ENCODE measurements at regions not wholly inside any gene's neighbourhood (a gene's known extent, or its start where the extent isn't known, plus 50 kb on each side); places are given as distances from the start of the nearest gene placed in this dataset.

GRCh38 chr7:124575176-124575575 is 190.4 kb downstream of the GPR37 start:
- Histone ChIP-seq H3K27ac (ENCODE audit: low read depth) (no peak overlapping the region), H4K20me1 (replicated peaks; ENCODE audit: insufficient read depth) (no peaks in the 10 kb centered on the region), H3K9me2 (ENCODE audit: insufficient read depth) (no peaks in the 10 kb centered on the region), H3K79me2 (replicated peaks; ENCODE audit: insufficient read depth) (no peaks in the 10 kb centered on the region), H3K4me3 (no peak overlapping the region), H3K27me3 (ENCODE audit: insufficient read depth) (no peaks in the 10 kb centered on the region), H3K4me2 (no peak overlapping the region), H3K36me3 (ENCODE audit: insufficient read depth) (no peaks in the 10 kb centered on the region), H2AFZ (no peak overlapping the region), H3K4me1 (ENCODE audit: insufficient read depth) (no peaks in the 10 kb centered on the region), H3F3A (replicated peaks; ENCODE audit: low read depth) (no peaks in the 10 kb centered on the region)
- Mint-ChIP-seq H3K4me1 (no peaks in the 10 kb centered on the region), H3K27me3 (ENCODE audit: insufficient read depth, low read depth, poor library complexity) (no peaks in the 10 kb centered on the region), H3K4me3 (no peak overlapping the region), H3K27ac (no peak overlapping the region), H3K36me3 (ENCODE audit: low read depth) (no peaks in the 10 kb centered on the region), H3K9me3 (no peaks in the 10 kb centered on the region)
- ATAC-seq (no peak), DNase-seq (ENCODE audit: low spot score) (no peak)
- TF ChIP-seq EZH2phosphoT487 (IDR thresholded peaks at IDR 0.05; ENCODE audit: unreplicated experiment) (no peak), EZH2 (IDR thresholded peaks at IDR 0.05; ENCODE audit: low read depth, unreplicated experiment) (no peak), ZNF331 (CRISPR knock-in tag; IDR thresholded peaks at IDR 0.05; ENCODE audit: low read depth) (no peak), STAT1 (IDR thresholded peaks at IDR 0.05; ENCODE audit: unreplicated experiment) (no peak), CTCF (conservative IDR thresholded peaks at IDR 0.05; ENCODE audit: low read depth in 2 of 2) (no peak), POLR2AphosphoS5 (IDR thresholded peaks at IDR 0.05; ENCODE audit: low read depth) (no peak), REST (IDR thresholded peaks at IDR 0.05; ENCODE audit: unreplicated experiment) (no peak), CREB1 (CRISPR knock-in tag; IDR thresholded peaks at IDR 0.05; ENCODE audit: low read depth) (no peak), NANOG (IDR thresholded peaks at IDR 0.05; ENCODE audit: borderline replicate concordance) (no peak), JUNB (IDR thresholded peaks at IDR 0.05; ENCODE audit: unreplicated experiment) (no peak), ZNF462 (CRISPR knock-in tag; IDR thresholded peaks at IDR 0.05) (no peak), ZNF114 (CRISPR knock-in tag; IDR thresholded peaks at IDR 0.05) (no peak)

Measured in GM23338 (cell line).